ENCODE measurements at regions not wholly inside any gene's neighbourhood (a gene's known extent, or its start where the extent isn't known, plus 50 kb on each side); places are given as distances from the start of the nearest gene placed in this dataset.

- TF ChIP-seq CTCF (IDR thresholded peaks at IDR 0.05) (no peak), POLR2A (IDR thresholded peaks at IDR 0.05) (no peak)
Observed at GRCh38 chr18:14965553-14965952, 217.6 kb downstream of the ANKRD30B start.

Data from Peyer's patch (tissue), 4 donors.